IMR-90 (cell line): ENCODE measurements at regions not wholly inside any gene's neighbourhood (a gene's known extent, or its start where the extent isn't known, plus 50 kb on each side); places are given as distances from the start of the nearest gene placed in this dataset.
"Not testable (repeated sequence)": the region's sequence is repeated elsewhere in the genome, so short reads cannot be mapped to it uniquely, and the experiment has no call there.

Experiments used
- ATAC-seq: fragments of 200-7000 bp; cut with Tn5 transposase; 2 replicates; pipeline ENCODE4 v1.9.1; 2020; ENCODE audit warnings: low read depth, mild to moderate bottlenecking, moderate library complexity
- BruUV-seq: library from RNA; stranded (reverse); fragments of 400-500 nt; replicated peaks from 2 replicates; lab custom pipeline; 2021; lab: Mats Ljungman, UMichigan
- CTCF ChIA-PET: fragments of 300-600 bp; formaldehyde crosslinking; extraction: SDS; loops from one replicate; lab custom pipeline; 2021; ENCODE audit warnings: antibody characterized with exemption; lab: Yijun Ruan, JAX
- POLR2A ChIA-PET: fragments of 300-600 bp; sonication (Branson Sonifier 250); formaldehyde crosslinking; loops from one replicate; lab custom pipeline; 2022; ENCODE audit warnings: antibody characterized with exemption; ENCODE audit not compliant: unreplicated experiment; lab: Charles Lee
- DNase-seq: peaks from one replicate; pipeline ENCODE4 v3.0.0; 2013
- H2AFZ ChIP-seq: replicated peaks from 2 replicates; pipeline ENCODE3; 2013; ENCODE audit warnings: low read length, mild to moderate bottlenecking; ENCODE audit not compliant: poor library complexity
- H2AK5ac ChIP-seq: 2 replicates; pipeline ENCODE4 v1.6.1; 2013; ENCODE audit warnings: low read depth, low read length, inconsistent platforms
- H2AK9ac ChIP-seq: replicated peaks from 2 replicates; pipeline ENCODE3; 2013; ENCODE audit warnings: mild to moderate bottlenecking, low read depth, low read length, moderate library complexity; ENCODE audit not compliant: poor library complexity
- H2BK120ac ChIP-seq: 2 replicates; pipeline ENCODE4 v1.6.1; 2013; ENCODE audit warnings: low read depth, low read length, inconsistent platforms
- H2BK15ac ChIP-seq: 3 replicates; pipeline ENCODE4 v1.6.1; 2013; ENCODE audit warnings: low read depth, low read length, inconsistent platforms
- H2BK20ac ChIP-seq: 2 replicates; pipeline ENCODE4 v1.6.1; 2013; ENCODE audit warnings: low read depth, mild to moderate bottlenecking, inconsistent platforms, low read length, moderate library complexity
- H2BK5ac ChIP-seq: 2 replicates; pipeline ENCODE4 v1.6.1; 2013; ENCODE audit warnings: mild to moderate bottlenecking, low read depth, low read length, inconsistent platforms; ENCODE audit not compliant: poor library complexity, severe bottlenecking
- H3K14ac ChIP-seq: replicated peaks from 2 replicates; pipeline ENCODE4 v1.6.1; 2013; ENCODE audit warnings: low read depth, low read length, inconsistent platforms
- H3K18ac ChIP-seq: 2 replicates; pipeline ENCODE4 v1.6.1; 2013; ENCODE audit warnings: low read depth, low read length, control low read depth
- H3K23ac ChIP-seq: 2 replicates; pipeline ENCODE4 v1.6.1; 2013; ENCODE audit warnings: low read depth, low read length, inconsistent platforms
- H3K27ac ChIP-seq: 2 replicates; pipeline ENCODE4 v1.5.1; 2013; ENCODE audit warnings: mild to moderate bottlenecking, control low read depth, low read length; ENCODE audit not compliant: insufficient read depth
- H3K27me3 ChIP-seq: 2 replicates; pipeline ENCODE4 v1.6.1; 2013; ENCODE audit warnings: low read length; ENCODE audit not compliant: control insufficient read depth, insufficient read depth
- H3K36me3 ChIP-seq: 2 replicates; pipeline ENCODE4 v1.6.1; 2013; ENCODE audit warnings: low read length, mixed read lengths; ENCODE audit not compliant: control insufficient read depth, insufficient read depth
- H3K4ac ChIP-seq: 2 replicates; pipeline ENCODE4 v1.6.1; 2013; ENCODE audit warnings: low read depth, low read length, inconsistent platforms
- H3K4me1 ChIP-seq: 2 replicates; pipeline ENCODE4 v1.6.1; 2013; ENCODE audit warnings: low read length, mixed read lengths; ENCODE audit not compliant: control insufficient read depth, insufficient read depth
- H3K4me2 ChIP-seq: 2 replicates; pipeline ENCODE4 v1.6.1; 2013; ENCODE audit warnings: low read depth, mild to moderate bottlenecking, control low read depth, low read length, moderate library complexity
- H3K4me3 ChIP-seq: 2 replicates; pipeline ENCODE4 v1.5.1; 2013; ENCODE audit warnings: low read depth, mild to moderate bottlenecking, control low read depth, low read length, moderate library complexity; ENCODE audit not compliant: insufficient read depth
- H3K56ac ChIP-seq: 2 replicates; pipeline ENCODE4 v1.6.1; 2013; ENCODE audit warnings: low read length, inconsistent platforms; ENCODE audit not compliant: insufficient read depth; ENCODE audit errors: extremely low read depth
- H3K79me1 ChIP-seq, 2 experiments: 2 replicates each; pipeline ENCODE4 v1.6.1; 2013; ENCODE audit warnings: low read length in 2 of 2, inconsistent platforms in 1 of 2, low read depth in 1 of 2
- H3K9ac ChIP-seq: 2 replicates; pipeline ENCODE4 v1.6.1; 2013; ENCODE audit warnings: low read depth, low read length, control low read depth
- H3K9me1 ChIP-seq: 2 replicates; pipeline ENCODE4 v1.6.1; 2013; ENCODE audit warnings: low read length, inconsistent platforms; ENCODE audit not compliant: insufficient read depth
- H3K9me3 ChIP-seq: 2 replicates; pipeline ENCODE4 v1.6.1; 2013; ENCODE audit warnings: low read length; ENCODE audit not compliant: control insufficient read depth, insufficient read depth
- H4K20me1 ChIP-seq: 2 replicates; pipeline ENCODE4 v1.6.1; 2013; ENCODE audit warnings: low read length, inconsistent platforms; ENCODE audit not compliant: insufficient read depth
- H4K5ac ChIP-seq: 2 replicates; pipeline ENCODE4 v1.6.1; 2013; ENCODE audit warnings: mild to moderate bottlenecking, low read depth, low read length, control low read depth
- H4K8ac ChIP-seq, 2 experiments: 2 replicates each; pipeline ENCODE4 v1.6.1; 2013; ENCODE audit warnings: low read depth in 2 of 2, low read length in 2 of 2, control low read depth in 1 of 2, inconsistent platforms in 1 of 2
- H4K91ac ChIP-seq: 2 replicates; pipeline ENCODE4 v1.6.1; 2013; ENCODE audit warnings: low read depth, low read length, inconsistent platforms; ENCODE audit not compliant: insufficient read depth
- CEBPB ChIP-seq: IDR thresholded peaks from 2 replicates; pipeline ENCODE4 v1.6.1; 2012; ENCODE audit warnings: low read depth, low read length, improper control_type of control experiment
- CHD1 ChIP-seq: IDR thresholded peaks from 2 replicates; pipeline ENCODE4 v1.6.1; 2012; ENCODE audit warnings: low read depth, low read length, improper control_type of control experiment
- ELK1 ChIP-seq: fragments of 150-350 bp; IDR thresholded peaks from 2 replicates; pipeline ENCODE4 v1.6.1; 2016; ENCODE audit warnings: low read depth, mild to moderate bottlenecking, low read length, moderate library complexity, borderline replicate concordance
- NFE2L2 ChIP-seq: fragments of 150-350 bp; IDR thresholded peaks from 2 replicates; pipeline ENCODE4 v1.6.1; 2016; ENCODE audit warnings: low read depth, mild to moderate bottlenecking, low read length
- RCOR1 ChIP-seq: IDR thresholded peaks from 2 replicates; pipeline ENCODE4 v1.6.1; 2012; ENCODE audit warnings: mild to moderate bottlenecking, low read length, improper control_type of control experiment; ENCODE audit not compliant: insufficient replicate concordance
- WGBS, 2 experiments: methylation state at CpG; one replicate each; pipeline versions ENCODE4 v1.1.5 to v1.1.7; 2013; ENCODE audit warnings: missing lambda C conversion rate in 2 of 2; ENCODE audit not compliant: insufficient read length in 1 of 2; ENCODE audit errors: extremely low coverage in 2 of 2; 5-methylcytosine and 5-hydroxymethylcytosine counted together
- dilution Hi-C: fragments of 300-500 bp; cut with HindIII; formaldehyde crosslinking; loops from one replicate; pipeline ENCODE4 v1.14.3; 2018; ENCODE audit warnings: low sequenced_read_pairs; ENCODE audit not compliant: unreplicated experiment
- in situ Hi-C: fragments of 300-500 bp; cut with MboI; formaldehyde crosslinking; loops from 3 replicates; pipeline ENCODE4 v1.14.3; 2019; ENCODE audit warnings: low sequenced_read_pairs, inconsistent platforms, mixed read lengths
- intact Hi-C: fragments of 100-400 bp; cut with micrococcal nuclease; formaldehyde crosslinking; loops from 2 replicates; pipeline ENCODE4 v1.10.0; 2022

GRCh38 chr7:91620827-91621226 is 259.7 kb downstream of the MTERF1 start:
- no peak overlapping the region for H2AK9ac ChIP-seq
- no peak overlapping the region for H3K56ac ChIP-seq
- H3K9ac ChIP-seq, result no peak overlapping the region
- no peaks in the 10 kb centered on the region for H3K27me3 ChIP-seq
- no peaks in the 10 kb centered on the region for H4K20me1 ChIP-seq
- dilution Hi-C loops (no loop called here), intact Hi-C loops (loop anchor here (5.0 kb wide), 1 partner anchor 539 kb away; no protein-coding TSS in a partner anchor), in situ Hi-C loops (loop anchor here (25.0 kb wide), 1 partner anchor 534 kb away; no protein-coding TSS in a partner anchor)
- H3K14ac ChIP-seq, result no peak overlapping the region
- H3K4me2 ChIP-seq, result no peak overlapping the region
- 88% methylated on average over 1 of the region's 1 CpG; no CpG with 5 or more reads in 1 of the 2 experiments for WGBS, 2 experiments
- ATAC-seq (no peak), DNase-seq (no peak)
- no peak overlapping the region for H2AFZ ChIP-seq
- no peaks in the 10 kb centered on the region for H3K79me1 ChIP-seq
- no peak overlapping the region for H3K23ac ChIP-seq
- H2AK5ac ChIP-seq, result no peak overlapping the region
- H3K27ac ChIP-seq, result no peak overlapping the region
- no peak overlapping the region for H3K4ac ChIP-seq
- no peak overlapping the region for H4K8ac ChIP-seq
- no peak overlapping the region for H2BK20ac ChIP-seq
- no peaks in the 10 kb centered on the region for H3K9me3 ChIP-seq
- H4K5ac ChIP-seq, result no peak overlapping the region
- TF ChIP-seq CHD1 (no peak), CEBPB (no peak), RCOR1 (no peak), ELK1 (no peak), NFE2L2 (no peak)
- ChIA-PET POLR2A (no interaction called here), CTCF (interaction anchor here (0.7 kb wide), 1 partner anchor 11 kb away, joined by 4 read pairs; no protein-coding TSS in a partner anchor)
- H2BK5ac ChIP-seq, result no peak overlapping the region
- H4K91ac ChIP-seq, result no peak overlapping the region
- no peak overlapping the region for H2BK120ac ChIP-seq
- H3K4me1 ChIP-seq, result no peaks in the 10 kb centered on the region
- H3K18ac ChIP-seq, result no peak overlapping the region
- H3K4me3 ChIP-seq, result no peak overlapping the region
- no TSS peak for BruUV-seq
- no peak overlapping the region for H2BK15ac ChIP-seq
- no peaks in the 10 kb centered on the region for H3K36me3 ChIP-seq
- no peaks in the 10 kb centered on the region for H3K9me1 ChIP-seq

GRCh38 chr7:91627324-91627723 is 253.2 kb downstream of the MTERF1 start:
- H2BK5ac ChIP-seq, H2BK20ac ChIP-seq, ATAC-seq, H2BK15ac ChIP-seq, H4K5ac ChIP-seq, H3K4me1 ChIP-seq, DNase-seq, H2AK9ac ChIP-seq, H2BK120ac ChIP-seq, H4K8ac ChIP-seq, H3K36me3 ChIP-seq, H4K20me1 ChIP-seq, BruUV-seq, H3K4me2 ChIP-seq, H3K79me1 ChIP-seq, H3K9me1 ChIP-seq, H3K56ac ChIP-seq, H2AK5ac ChIP-seq, H3K18ac ChIP-seq, intact Hi-C loops, dilution Hi-C loops, CTCF ChIA-PET, in situ Hi-C loops, H2AFZ ChIP-seq, H4K91ac ChIP-seq, H3K4ac ChIP-seq, H3K9ac ChIP-seq, H3K4me3 ChIP-seq, H3K9me3 ChIP-seq, H3K27ac ChIP-seq, H3K14ac ChIP-seq, H3K27me3 ChIP-seq, H3K23ac ChIP-seq, POLR2A ChIA-PET: not testable (repeated sequence)
- WGBS, 2 experiments, result 87% methylated on average over 4 of the region's 28 CpGs; no CpG with 5 or more reads in 1 of the 2 experiments
